BLaER1 treated with 17β-estradiol and CSF1 and Interleukin-3, amounts not matched to agents 10 nM and 100 nM (cell line): ENCODE measurements at regions not wholly inside any gene's neighbourhood (a gene's known extent, or its start where the extent isn't known, plus 50 kb on each side); places are given as distances from the start of the nearest gene placed in this dataset.

Source experiments
- H3K27ac ChIP-seq, 11 experiments: shearing (Covaris generic); formaldehyde crosslinking; 2 replicates each; pipeline ENCODE4 v1.8.1; 2022
- H3K27me3 ChIP-seq, 11 experiments: shearing (Covaris generic); formaldehyde crosslinking; 2 replicates each; pipeline ENCODE4 v1.8.1; 2022
- H3K36me3 ChIP-seq, 11 experiments: shearing (Covaris generic); formaldehyde crosslinking; 2 replicates each; pipeline ENCODE4 v1.8.1; 2022
- H3K4me1 ChIP-seq, 10 experiments: shearing (Covaris generic); formaldehyde crosslinking; 2 replicates each; pipeline ENCODE4 v1.8.1; 2022
- H3K4me2 ChIP-seq, 11 experiments: shearing (Covaris generic); formaldehyde crosslinking; 2 replicates each; pipeline ENCODE4 v1.8.1; 2022
- H3K4me3 ChIP-seq, 10 experiments: shearing (Covaris generic); formaldehyde crosslinking; 2 replicates each; pipeline ENCODE4 v1.8.1; 2022
- H3K9ac ChIP-seq, 11 experiments: shearing (Covaris generic); formaldehyde crosslinking; 2 replicates each; pipeline ENCODE4 v1.8.1; 2022
- H3K9me3 ChIP-seq, 11 experiments: shearing (Covaris generic); formaldehyde crosslinking; replicated peaks in 1 of 11; 2 replicates each; pipeline ENCODE4 v1.8.1; 2022
- H4K20me1 ChIP-seq, 11 experiments: shearing (Covaris generic); formaldehyde crosslinking; 2 replicates each; pipeline ENCODE4 v1.8.1; 2022
- Cebpa-rat ChIP-seq, 11 experiments: shearing (Covaris generic); IDR thresholded peaks; 2 replicates each; pipeline ENCODE4 v1.8.1; 2022

- no peak overlapping the region for H3K27ac ChIP-seq
- TF ChIP-seq Cebpa-rat (IDR thresholded peaks at IDR 0.05): no peak
- no peaks in the 10 kb centered on the region for H3K27me3 ChIP-seq
- H3K4me2 ChIP-seq: no peak overlapping the region
- H3K9me3 ChIP-seq: no peaks in the 10 kb centered on the region
- H3K36me3 ChIP-seq: no peaks in the 10 kb centered on the region
- H3K4me3 ChIP-seq: no peak overlapping the region
- H3K9ac ChIP-seq: no peak overlapping the region
- peaks cover 33 to 41% (median 37%) of the 10 kb centered on the region in 10 experiments for H3K4me1 ChIP-seq
- no peaks in the 10 kb centered on the region for H4K20me1 ChIP-seq
Measured at GRCh38 chr6:138596126-138596525, 96.8 kb upstream of the NHSL1 start.

GRCh38 chr6:138596591-138596990 is 97.3 kb upstream of the NHSL1 start:
- no peaks in the 10 kb centered on the region for H3K36me3 ChIP-seq
- TF ChIP-seq Cebpa-rat (IDR thresholded peaks at IDR 0.05): no peak
- no peak overlapping the region for H3K4me3 ChIP-seq
- no peak overlapping the region for H3K27ac ChIP-seq
- peaks cover 31 to 36% (median 33%) of the 10 kb centered on the region in 10 experiments for H3K4me1 ChIP-seq
- H3K9ac ChIP-seq: no peak overlapping the region
- H3K9me3 ChIP-seq: no peaks in the 10 kb centered on the region
- H3K27me3 ChIP-seq: no peaks in the 10 kb centered on the region
- no peaks in the 10 kb centered on the region for H4K20me1 ChIP-seq
- no peak overlapping the region for H3K4me2 ChIP-seq

- H4K20me1 ChIP-seq: no peaks in the 10 kb centered on the region
- no peak overlapping the region for H3K4me2 ChIP-seq
- no peaks in the 10 kb centered on the region for H3K36me3 ChIP-seq
- H3K27ac ChIP-seq: no peak overlapping the region
- no peak overlapping the region for H3K9ac ChIP-seq
- no peaks in the 10 kb centered on the region for H3K27me3 ChIP-seq
- no peaks in the 10 kb centered on the region for H3K9me3 ChIP-seq
- H3K4me3 ChIP-seq: no peak overlapping the region
- peaks cover 23 to 28% (median 26%) of the 10 kb centered on the region in 10 experiments for H3K4me1 ChIP-seq
- no peak for TF ChIP-seq Cebpa-rat (IDR thresholded peaks at IDR 0.05)
Measured at GRCh38 chr6:138597336-138597735, 98.0 kb upstream of the NHSL1 start.

GRCh38 chr6:138598562-138599173 is 99.4 kb upstream of the NHSL1 start:
- no peak overlapping the region for H3K4me2 ChIP-seq
- H3K9ac ChIP-seq: no peak overlapping the region
- no peak overlapping the region for H3K4me3 ChIP-seq
- H3K27ac ChIP-seq: no peak overlapping the region
- H3K9me3 ChIP-seq: no peaks in the 10 kb centered on the region
- no peaks in the 10 kb centered on the region for H3K36me3 ChIP-seq
- no peaks in the 10 kb centered on the region for H4K20me1 ChIP-seq
- no peaks in the 10 kb centered on the region for H3K27me3 ChIP-seq
- TF ChIP-seq Cebpa-rat (IDR thresholded peaks at IDR 0.05): no peak
- H3K4me1 ChIP-seq: peaks cover 10 to 18% (median 14%) of the 10 kb centered on the region in 10 experiments

GRCh38 chr6:138600261-138600660 is 101.0 kb upstream of the NHSL1 start:
- TF ChIP-seq Cebpa-rat (IDR thresholded peaks at IDR 0.05): no peak
- H3K9me3 ChIP-seq: no peaks in the 10 kb centered on the region
- no peak overlapping the region for H3K27ac ChIP-seq
- H3K27me3 ChIP-seq: no peaks in the 10 kb centered on the region
- H3K9ac ChIP-seq: no peak overlapping the region
- no peaks in the 10 kb centered on the region for H3K36me3 ChIP-seq
- peaks cover 0 to 2% (median 0%) of the 10 kb centered on the region in 10 experiments; a peak in 4 of 20 replicates for H3K4me1 ChIP-seq
- no peak overlapping the region for H3K4me3 ChIP-seq
- H4K20me1 ChIP-seq: no peaks in the 10 kb centered on the region
- no peak overlapping the region for H3K4me2 ChIP-seq

- Histone ChIP-seq H3K9ac (no peak overlapping the region), H3K4me3 (no peak overlapping the region), H3K27ac (no peak overlapping the region), H3K36me3 (no peaks in the 10 kb centered on the region), H3K27me3 (no peaks in the 10 kb centered on the region), H4K20me1 (no peaks in the 10 kb centered on the region), H3K9me3 (no peaks in the 10 kb centered on the region), H3K4me1 (no peaks in the 10 kb centered on the region), H3K4me2 (no peak overlapping the region)
- no peak for TF ChIP-seq Cebpa-rat (IDR thresholded peaks at IDR 0.05)
Measured at GRCh38 chr6:138600726-138601125, 101.4 kb upstream of the NHSL1 start.

- TF ChIP-seq Cebpa-rat (IDR thresholded peaks at IDR 0.05): no peak
- Histone ChIP-seq H3K9ac (no peak overlapping the region), H4K20me1 (no peaks in the 10 kb centered on the region), H3K27ac (no peak overlapping the region), H3K4me1 (no peaks in the 10 kb centered on the region), H3K27me3 (no peaks in the 10 kb centered on the region), H3K4me2 (no peak overlapping the region), H3K36me3 (no peaks in the 10 kb centered on the region), H3K9me3 (no peaks in the 10 kb centered on the region), H3K4me3 (no peak overlapping the region)
Measured at GRCh38 chr6:138601128-138601527, 101.8 kb upstream of the NHSL1 start.

GRCh38 chr6:138605958-138606357 is 106.7 kb upstream of the NHSL1 start:
- Histone ChIP-seq H3K27me3 (no peaks in the 10 kb centered on the region), H4K20me1 (no peaks in the 10 kb centered on the region), H3K9me3 (no peaks in the 10 kb centered on the region), H3K4me3 (no peak overlapping the region), H3K4me2 (no peak overlapping the region), H3K9ac (no peak overlapping the region), H3K27ac (no peak overlapping the region), H3K4me1 (no peaks in the 10 kb centered on the region), H3K36me3 (no peaks in the 10 kb centered on the region)
- TF ChIP-seq Cebpa-rat (IDR thresholded peaks at IDR 0.05): no peak

GRCh38 chr6:138607478-138608433 is 108.5 kb upstream of the NHSL1 start:
- no peaks in the 10 kb centered on the region for H3K9me3 ChIP-seq
- H3K9ac ChIP-seq: no peak overlapping the region
- no peaks in the 10 kb centered on the region for H3K36me3 ChIP-seq
- H4K20me1 ChIP-seq: no peaks in the 10 kb centered on the region
- no peak overlapping the region for H3K27ac ChIP-seq
- H3K4me3 ChIP-seq: no peak overlapping the region
- H3K4me2 ChIP-seq: no peak overlapping the region
- TF ChIP-seq Cebpa-rat (IDR thresholded peaks at IDR 0.05): no peak
- no peaks in the 10 kb centered on the region for H3K27me3 ChIP-seq
- H3K4me1 ChIP-seq: no peaks in the 10 kb centered on the region

- no peak for TF ChIP-seq Cebpa-rat (IDR thresholded peaks at IDR 0.05)
Measured at GRCh38 chr6:138608896-138609295, 109.6 kb upstream of the NHSL1 start.

More at GRCh38 chr6:138608896-138609295, 109.6 kb upstream of the NHSL1 start:
- H4K20me1 ChIP-seq: no peaks in the 10 kb centered on the region
- no peaks in the 10 kb centered on the region for H3K4me1 ChIP-seq
- H3K36me3 ChIP-seq: no peaks in the 10 kb centered on the region
- no peaks in the 10 kb centered on the region for H3K27me3 ChIP-seq
- H3K4me3 ChIP-seq: no peak overlapping the region
- H3K9ac ChIP-seq: no peak overlapping the region
- H3K9me3 ChIP-seq: no peaks in the 10 kb centered on the region
- H3K4me2 ChIP-seq: no peak overlapping the region
- H3K27ac ChIP-seq: no peak overlapping the region
